HG03439 (cell line): ENCODE measurements at regions not wholly inside any gene's neighbourhood (a gene's known extent, or its start where the extent isn't known, plus 50 kb on each side); places are given as distances from the start of the nearest gene placed in this dataset.
"Not testable (repeated sequence)": the region's sequence is repeated elsewhere in the genome, so short reads cannot be mapped to it uniquely, and the experiment has no call there.

Experiments used
- ATAC-seq: cut with Tn5 transposase; IDR thresholded peaks from one replicate; pipeline ENCODE4 v1.9.1; 2021; ENCODE audit warnings: mild to moderate bottlenecking, moderate library complexity; ENCODE audit not compliant: unreplicated experiment

- ATAC-seq: not testable (repeated sequence)
Measured at GRCh38 chr6:97779039-97779766, 496.2 kb upstream of the MMS22L start.

DNA sequence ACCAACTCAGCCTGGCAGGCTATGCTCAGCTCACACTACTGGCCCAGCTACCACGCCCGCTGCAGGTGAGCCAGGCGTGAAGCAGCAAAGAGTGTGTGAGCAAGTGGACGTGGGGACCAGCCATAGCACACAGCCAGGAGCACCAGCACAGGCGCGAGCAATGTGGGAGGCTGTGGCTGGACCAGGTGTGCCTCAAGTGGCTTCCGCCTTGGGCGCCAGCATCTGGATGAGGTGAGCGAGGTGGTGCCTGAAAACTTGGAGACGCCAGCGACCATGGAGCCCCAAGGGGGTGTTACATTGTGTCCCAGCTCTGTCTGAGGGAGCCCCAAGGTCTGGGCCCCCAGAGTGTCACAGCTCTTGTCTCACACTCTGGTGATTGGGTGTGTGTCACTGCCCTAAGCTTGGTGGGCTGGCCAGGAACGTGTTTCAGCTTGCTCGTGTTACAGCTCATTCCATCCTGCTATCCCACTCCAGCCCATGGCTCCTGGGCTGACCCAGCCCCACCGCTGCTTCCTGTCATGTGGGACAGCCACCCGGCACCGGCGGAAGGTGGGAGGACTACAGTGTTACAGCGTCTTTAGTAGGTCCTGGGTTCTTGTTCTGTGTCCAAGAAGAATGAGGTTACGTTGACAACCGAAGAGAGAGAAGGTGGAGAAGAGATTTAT lies 508.0 kb upstream of the MMS22L start:
- ATAC-seq: no peak

DNA sequence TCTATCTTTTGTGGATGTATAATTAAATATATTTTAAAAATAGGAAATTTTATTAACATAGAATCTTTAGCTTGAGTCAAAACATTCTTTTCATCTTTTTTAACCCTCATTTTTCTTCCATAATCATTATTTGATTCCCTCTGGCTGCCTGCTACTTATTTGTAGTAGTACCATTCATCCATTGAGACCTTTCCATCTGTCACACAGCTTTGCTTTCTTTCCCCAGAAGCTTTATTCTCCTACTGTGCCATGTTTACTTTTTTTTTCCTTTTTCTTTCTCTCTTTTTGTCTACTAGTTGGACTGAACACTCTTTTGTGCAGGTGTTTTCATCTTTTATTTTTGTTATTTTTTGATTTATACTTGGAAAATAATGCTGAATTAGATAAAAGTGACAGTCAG lies 522.6 kb upstream of the MMS22L start:
- no peak for ATAC-seq

GRCh38 chr6:97812940-97813339 lies 529.9 kb upstream of the MMS22L start:
- ATAC-seq: no peak

GRCh38 chr6:97813889-97814567 lies 531.0 kb upstream of the MMS22L start:
- ATAC-seq: no peak

- ATAC-seq: no peak
Measured at GRCh38 chr6:97815301-97815812, 532.3 kb upstream of the MMS22L start.

DNA sequence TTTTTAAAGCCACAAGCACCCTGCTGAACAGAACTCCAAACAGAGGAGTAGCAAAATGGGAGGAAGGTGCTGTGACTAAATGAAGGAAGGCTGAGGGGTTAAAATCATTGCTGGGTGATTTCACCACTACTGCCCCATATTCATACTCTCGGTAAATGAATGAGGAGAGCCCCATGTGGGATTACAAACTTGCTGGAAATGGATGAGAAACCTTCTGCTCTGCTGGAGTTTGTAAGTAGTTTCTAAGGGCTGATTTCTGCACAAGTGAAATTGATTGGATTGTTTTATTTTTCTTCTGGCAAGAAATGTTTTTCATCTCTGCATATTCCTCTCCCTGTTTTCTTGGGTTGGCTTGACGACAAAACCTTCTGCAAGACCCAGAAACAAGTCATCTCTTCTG lies 533.5 kb upstream of the MMS22L start:
- ATAC-seq: no peak

- no peak for ATAC-seq
Measured at GRCh38 chr6:97819710-97820109, 536.7 kb upstream of the MMS22L start.

DNA sequence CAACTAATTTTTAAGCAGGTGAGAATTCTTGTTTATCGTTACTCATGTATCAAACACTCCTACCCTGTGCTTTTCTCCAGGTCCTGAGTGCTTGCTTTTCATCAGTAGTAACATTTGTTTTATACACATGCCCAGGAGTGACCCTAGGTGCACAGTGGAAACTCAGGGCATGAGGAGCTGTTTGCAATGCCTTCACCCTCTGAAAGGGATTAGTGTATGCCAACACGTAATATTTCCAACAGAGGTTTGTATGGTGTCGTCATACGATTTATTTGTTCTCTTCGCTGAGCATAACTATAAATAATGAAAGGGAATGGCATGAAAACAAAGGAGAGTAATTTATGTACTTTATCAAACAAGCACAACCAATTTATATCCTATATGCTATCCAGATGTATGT lies 537.4 kb upstream of the MMS22L start:
- ATAC-seq: no peak

GRCh38 chr6:97822632-97823031 lies 539.6 kb upstream of the MMS22L start:
- no peak for ATAC-seq

- no peak for ATAC-seq
Measured at GRCh38 chr6:97841763-97842162, 558.7 kb upstream of the MMS22L start.

DNA sequence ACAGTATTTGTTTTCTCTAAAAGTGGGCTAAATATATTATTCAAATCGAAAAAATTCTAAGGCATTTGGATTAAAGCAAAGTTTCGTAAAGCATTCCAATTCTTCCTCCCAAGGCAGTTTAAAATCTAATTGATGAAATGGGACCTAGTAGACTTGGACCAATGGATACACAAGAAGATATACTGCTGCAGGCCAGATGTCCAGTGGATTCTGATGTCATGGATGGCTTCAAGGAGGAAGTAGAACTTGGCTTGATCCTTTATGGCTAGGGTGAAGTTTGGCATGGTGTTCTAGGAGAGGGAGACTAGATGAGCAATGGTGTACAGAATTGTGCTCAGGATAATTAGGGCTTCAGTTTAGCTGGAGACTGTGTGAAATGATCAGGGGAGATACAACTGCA lies 559.5 kb upstream of the MMS22L start:
- no peak for ATAC-seq

- ATAC-seq: no peak
Measured at GRCh38 chr6:97849390-97849789, 566.4 kb upstream of the MMS22L start.

DNA sequence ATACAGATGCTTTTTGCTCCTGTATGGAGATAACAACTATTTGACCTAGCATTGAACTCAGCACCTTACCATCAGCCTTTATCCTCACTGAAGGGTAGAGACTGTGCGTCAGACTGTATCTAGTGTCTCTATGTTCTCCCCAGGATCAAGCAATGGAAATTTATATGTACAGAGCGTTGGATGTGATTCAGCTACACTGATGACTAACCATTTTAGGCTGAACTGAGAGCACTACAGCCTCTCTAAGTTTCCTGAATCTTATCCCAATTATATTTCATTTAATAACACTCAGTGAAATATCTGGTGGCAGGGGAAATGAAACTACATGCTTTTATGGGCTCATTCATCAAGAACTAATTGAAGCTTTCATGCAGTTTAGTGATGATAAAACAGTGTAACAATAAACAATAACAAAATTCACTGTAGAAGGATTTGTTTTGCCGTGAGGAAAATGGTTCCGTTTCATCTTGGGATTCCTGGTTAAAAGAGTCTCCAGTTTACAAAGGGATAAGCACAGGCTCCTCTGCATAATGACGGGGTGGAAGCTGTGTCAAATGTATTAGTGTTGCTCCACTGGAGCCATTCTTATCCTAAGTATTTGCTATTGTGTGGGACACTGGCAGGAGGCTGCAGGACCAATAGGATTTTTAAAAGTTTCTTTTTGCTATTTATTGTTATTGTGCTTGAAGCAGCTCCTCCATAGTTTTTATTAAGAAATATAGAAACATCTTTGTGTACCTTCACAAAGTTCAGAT lies 567.6 kb upstream of the MMS22L start:
- no peak for ATAC-seq

GRCh38 chr6:97863697-97864096 lies 580.7 kb upstream of the MMS22L start:
- no peak for ATAC-seq

DNA sequence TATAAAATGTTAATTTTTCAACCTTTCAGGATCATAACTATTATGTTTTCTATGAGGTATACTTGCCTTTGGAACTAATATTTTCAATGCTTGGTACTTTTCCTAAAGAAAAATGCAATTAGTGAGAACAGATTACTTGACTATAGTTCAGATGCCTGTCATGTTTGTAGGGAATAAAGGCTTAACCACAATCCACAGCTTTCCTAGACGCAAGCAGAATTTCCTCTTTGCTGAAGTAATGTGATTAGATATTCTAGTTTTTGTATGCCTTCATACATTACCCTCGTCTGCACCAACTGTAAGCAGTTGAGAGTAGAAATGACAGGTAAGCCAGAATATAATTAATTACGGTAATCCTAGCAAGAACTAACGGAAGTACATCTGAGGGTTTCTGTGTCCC lies 581.4 kb upstream of the MMS22L start:
- ATAC-seq: no peak

DNA sequence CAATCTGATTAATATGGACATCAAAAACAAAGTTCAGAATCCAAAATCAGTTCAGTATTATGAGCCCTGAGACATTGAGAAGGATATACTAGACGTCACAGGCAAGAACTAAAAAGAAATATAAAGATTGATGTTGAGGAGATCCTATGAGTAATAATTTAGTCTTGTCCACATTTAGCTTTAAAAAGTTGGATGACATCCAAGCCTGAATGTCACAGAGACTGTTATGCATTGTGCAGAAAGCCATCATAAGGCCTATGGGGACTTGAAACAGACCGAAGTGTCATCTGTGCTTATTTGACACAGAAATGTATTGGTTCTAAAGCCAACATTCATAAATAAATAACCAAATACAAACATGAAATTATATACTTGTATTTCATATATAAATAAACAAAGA lies 581.8 kb upstream of the MMS22L start:
- ATAC-seq: no peak

DNA sequence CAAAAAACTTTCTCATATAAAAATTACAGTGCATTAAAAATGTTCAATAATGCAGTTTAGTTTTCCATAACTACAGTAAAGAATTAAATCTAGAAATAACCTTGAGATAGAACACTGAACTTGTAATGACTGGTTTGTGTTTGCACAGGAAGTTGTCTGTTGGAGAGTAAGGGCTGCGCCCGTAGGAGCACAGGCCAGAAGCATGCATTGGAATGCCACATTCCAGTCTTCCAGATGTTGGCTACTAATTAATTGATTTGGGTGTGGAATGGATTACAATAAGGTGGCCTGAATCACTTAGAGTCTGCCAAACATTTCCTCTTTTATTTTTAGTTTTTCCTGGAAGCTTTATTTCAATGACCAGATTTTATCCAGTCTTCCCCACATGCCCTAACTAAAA lies 582.6 kb upstream of the MMS22L start:
- no peak for ATAC-seq

DNA sequence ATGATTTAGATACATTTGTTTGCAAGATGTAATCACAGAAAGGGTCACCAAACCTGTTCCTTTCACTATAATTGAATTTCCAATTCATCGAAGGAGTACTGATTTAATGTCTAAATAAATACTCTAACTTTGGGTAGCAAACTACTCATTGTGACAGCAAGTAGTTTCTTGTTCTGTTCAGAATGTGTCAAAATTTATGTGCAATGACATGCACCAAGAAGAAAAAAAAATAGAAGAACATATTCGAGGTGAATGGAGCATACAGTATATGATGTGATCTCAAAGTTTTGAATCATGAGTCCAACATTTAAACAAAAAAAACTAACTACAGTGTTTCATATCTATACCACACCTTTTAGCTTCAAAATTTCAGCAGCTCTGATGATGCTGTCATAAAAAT lies 583.6 kb upstream of the MMS22L start:
- no peak for ATAC-seq

DNA sequence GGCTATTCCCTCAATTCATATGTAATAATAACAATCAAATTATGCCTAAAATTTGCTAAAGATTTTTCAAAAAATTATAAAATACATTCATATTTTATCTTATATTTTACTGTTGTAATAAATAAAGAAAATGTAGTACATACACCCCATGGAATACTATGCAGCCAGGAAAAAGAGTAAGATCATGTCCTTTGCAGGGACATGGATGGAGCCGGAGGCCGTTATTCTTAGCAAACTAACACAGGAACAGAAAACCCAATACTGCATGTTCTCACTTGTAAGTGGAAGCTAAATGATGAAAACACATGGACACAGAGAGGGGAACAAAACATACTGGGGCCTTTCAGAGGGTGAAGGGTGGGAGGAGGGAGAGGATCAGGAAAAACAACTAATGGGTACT lies 584.2 kb upstream of the MMS22L start:
- ATAC-seq: no peak

GRCh38 chr6:97870273-97870672 lies 587.3 kb upstream of the MMS22L start:
- no peak for ATAC-seq
